ENCODE measurements at regions not wholly inside any gene's neighbourhood (a gene's known extent, or its start where the extent isn't known, plus 50 kb on each side); places are given as distances from the start of the nearest gene placed in this dataset.

- Histone ChIP-seq H3K4me3 (no peak overlapping the region), H3K4me1 (replicated peaks in 1 of 2) (peaks cover 43 to 58% of the 10 kb centered on the region in 2 donors), H3K27ac (no peak overlapping the region)
- in situ Hi-C loops (cut with MboI; ENCODE audit: low pct_unique_long_range_greater_than_20kb in 2 of 9, low sequenced_read_pairs in 9 of 9, unreplicated experiment in 9 of 9): no loop called here
- ATAC-seq (replicated peaks in 6 of 8): peak; percentile 60 to 88 (median 82)
- 78 to 100% (median 86%) methylated on average over 1 to 3 of the region's 3 CpGs; no CpG with 5 or more reads in 3 of the 10 experiments for WGBS, 10 experiments
Measured at GRCh38 chr15:69826819-69827175, 270.9 kb downstream of the TLE3 start.

GRCh38 chr15:69827751-69828150, 270.0 kb downstream of the TLE3 start:
- 80 to 100% methylated on average over 1 of the region's 1 CpG; no CpG with 5 or more reads in 8 of the 10 experiments for WGBS, 10 experiments
- no peak for ATAC-seq (replicated peaks in 6 of 8)
- in situ Hi-C loops (cut with MboI; ENCODE audit: low pct_unique_long_range_greater_than_20kb in 2 of 9, low sequenced_read_pairs in 9 of 9, unreplicated experiment in 9 of 9): no loop called here

GRCh38 chr15:69828181-69828828, 269.4 kb downstream of the TLE3 start:
- WGBS, 10 experiments: 80 to 100% (median 97%) methylated on average over 1 to 3 of the region's 9 CpGs; no CpG with 5 or more reads in 4 of the 10 experiments
- Histone ChIP-seq H3K4me1 (replicated peaks in 1 of 2) (peaks cover 41 to 55% of the 10 kb centered on the region in 2 donors), H3K27ac (peak overlapping the region in 1 of 2 donors; percentile 2), H3K4me3 (no peak overlapping the region)
- in situ Hi-C loops (cut with MboI; ENCODE audit: low pct_unique_long_range_greater_than_20kb in 2 of 9, low sequenced_read_pairs in 9 of 9, unreplicated experiment in 9 of 9): no loop called here
- ATAC-seq (replicated peaks in 6 of 8): no peak

More at GRCh38 chr15:69827751-69828150, 270.0 kb downstream of the TLE3 start:
- H3K4me3 ChIP-seq: no peak overlapping the region
- H3K4me1 ChIP-seq (replicated peaks in 1 of 2): peaks cover 43 to 59% of the 10 kb centered on the region in 2 donors
- H3K27ac ChIP-seq: no peak overlapping the region

GRCh38 chr15:69829974-69830373, 267.7 kb downstream of the TLE3 start:
- H3K4me3 ChIP-seq: no peak overlapping the region
- WGBS, 10 experiments: 33 to 100% (median 90%) methylated on average over 1 to 2 of the region's 3 CpGs; no CpG with 5 or more reads in 6 of the 10 experiments
- peaks cover 41 to 44% of the 10 kb centered on the region in 2 donors for H3K4me1 ChIP-seq (replicated peaks in 1 of 2)
- ATAC-seq (replicated peaks in 6 of 8): no peak
- no peak overlapping the region for H3K27ac ChIP-seq
- in situ Hi-C loops (cut with MboI; ENCODE audit: low pct_unique_long_range_greater_than_20kb in 2 of 9, low sequenced_read_pairs in 9 of 9, unreplicated experiment in 9 of 9): no loop called here

GRCh38 chr15:69830430-69830829, 267.3 kb downstream of the TLE3 start:
- ATAC-seq (replicated peaks in 6 of 8): no peak
- no peak overlapping the region for H3K27ac ChIP-seq
- H3K4me1 ChIP-seq (replicated peaks in 1 of 2): peaks cover 41 to 47% of the 10 kb centered on the region in 2 donors
- in situ Hi-C loops (cut with MboI; ENCODE audit: low pct_unique_long_range_greater_than_20kb in 2 of 9, low sequenced_read_pairs in 9 of 9, unreplicated experiment in 9 of 9): no loop called here
- WGBS, 10 experiments: 14 to 100% (median 89%) methylated on average over 1 to 3 of the region's 4 CpGs; no CpG with 5 or more reads in 4 of the 10 experiments
- no peak overlapping the region for H3K4me3 ChIP-seq

GRCh38 chr15:69830876-69831275, 266.8 kb downstream of the TLE3 start:
- ATAC-seq (replicated peaks in 6 of 8): peak in 1 of 8 experiments; percentile 15
- H3K4me1 ChIP-seq (replicated peaks in 1 of 2): peaks cover 38 to 47% of the 10 kb centered on the region in 2 donors
- no peak overlapping the region for H3K4me3 ChIP-seq
- 33 to 90% (median 62%) methylated on average over 2 to 3 of the region's 4 CpGs; no CpG with 5 or more reads in 5 of the 10 experiments for WGBS, 10 experiments
- H3K27ac ChIP-seq: no peak overlapping the region
- in situ Hi-C loops (cut with MboI; ENCODE audit: low pct_unique_long_range_greater_than_20kb in 2 of 9, low sequenced_read_pairs in 9 of 9, unreplicated experiment in 9 of 9): no loop called here

GRCh38 chr15:69834267-69834666, 263.4 kb downstream of the TLE3 start:
- in situ Hi-C loops (cut with MboI; ENCODE audit: low pct_unique_long_range_greater_than_20kb in 2 of 9, low sequenced_read_pairs in 9 of 9, unreplicated experiment in 9 of 9): no loop called here
- WGBS, 10 experiments: 14 to 100% (median 89%) methylated on average over 1 to 3 of the region's 5 CpGs; no CpG with 5 or more reads in 4 of the 10 experiments
- Histone ChIP-seq H3K27ac (no peak overlapping the region), H3K4me3 (no peak overlapping the region), H3K4me1 (replicated peaks in 1 of 2) (peaks cover 14 to 22% of the 10 kb centered on the region in 2 donors)
- peak in 2 of 8 experiments; percentile 22 to 72 for ATAC-seq (replicated peaks in 6 of 8)

GRCh38 chr15:69834761-69835160, 263.0 kb downstream of the TLE3 start:
- ATAC-seq (replicated peaks in 6 of 8): peak in 1 of 8 experiments; percentile 35
- Histone ChIP-seq H3K27ac (no peak overlapping the region), H3K4me1 (replicated peaks in 1 of 2) (peaks cover 14 to 22% of the 10 kb centered on the region in 2 donors), H3K4me3 (no peak overlapping the region)
- WGBS, 10 experiments: 33 to 40% methylated on average over 1 of the region's 3 CpGs; no CpG with 5 or more reads in 8 of the 10 experiments
- in situ Hi-C loops (cut with MboI; ENCODE audit: low pct_unique_long_range_greater_than_20kb in 2 of 9, low sequenced_read_pairs in 9 of 9, unreplicated experiment in 9 of 9): no loop called here

GRCh38 chr15:69836048-69836447, 261.7 kb downstream of the TLE3 start:
- 0 to 86% (median 27%) methylated on average over 1 to 2 of the region's 3 CpGs; no CpG with 5 or more reads in 6 of the 10 experiments for WGBS, 10 experiments
- no peak overlapping the region for H3K27ac ChIP-seq
- no peak overlapping the region for H3K4me3 ChIP-seq
- H3K4me1 ChIP-seq (replicated peaks in 1 of 2): peaks cover 10 to 17% of the 10 kb centered on the region in 2 donors
- in situ Hi-C loops (cut with MboI; ENCODE audit: low pct_unique_long_range_greater_than_20kb in 2 of 9, low sequenced_read_pairs in 9 of 9, unreplicated experiment in 9 of 9): no loop called here
- peak in 5 of 8 experiments; percentile 69 to 90 (median 89) for ATAC-seq (replicated peaks in 6 of 8)

- in situ Hi-C loops (cut with MboI; ENCODE audit: low pct_unique_long_range_greater_than_20kb in 2 of 9, low sequenced_read_pairs in 9 of 9, unreplicated experiment in 9 of 9): no loop called here
Measured at GRCh38 chr15:69836526-69837230, 261.0 kb downstream of the TLE3 start.

GRCh38 chr15:69838338-69838737, 259.4 kb downstream of the TLE3 start:
- no peak overlapping the region for H3K27ac ChIP-seq
- H3K4me1 ChIP-seq (replicated peaks in 1 of 2): peaks cover 9 to 20% of the 10 kb centered on the region in 2 donors
- H3K4me3 ChIP-seq: no peak overlapping the region
- in situ Hi-C loops (cut with MboI; ENCODE audit: low pct_unique_long_range_greater_than_20kb in 2 of 9, low sequenced_read_pairs in 9 of 9, unreplicated experiment in 9 of 9): no loop called here
- ATAC-seq (replicated peaks in 6 of 8): no peak
- 40 to 100% (median 80%) methylated on average over 1 of the region's 1 CpG; no CpG with 5 or more reads in 4 of the 10 experiments for WGBS, 10 experiments

More at GRCh38 chr15:69836526-69837230, 261.0 kb downstream of the TLE3 start:
- Histone ChIP-seq H3K4me3 (no peak overlapping the region), H3K27ac (no peak overlapping the region), H3K4me1 (replicated peaks in 1 of 2) (peaks cover 7 to 14% of the 10 kb centered on the region in 2 donors)
- ATAC-seq (replicated peaks in 6 of 8): no peak
- 20 to 100% (median 80%) methylated on average over 1 to 5 of the region's 10 CpGs; no CpG with 5 or more reads in 2 of the 10 experiments for WGBS, 10 experiments

GRCh38 chr15:69838994-69839393, 258.7 kb downstream of the TLE3 start:
- H3K4me3 ChIP-seq: no peak overlapping the region
- WGBS, 10 experiments: 71 to 100% (median 93%) methylated on average over 1 to 2 of the region's 2 CpGs; no CpG with 5 or more reads in 5 of the 10 experiments
- in situ Hi-C loops (cut with MboI; ENCODE audit: low pct_unique_long_range_greater_than_20kb in 2 of 9, low sequenced_read_pairs in 9 of 9, unreplicated experiment in 9 of 9): no loop called here
- ATAC-seq (replicated peaks in 6 of 8): no peak
- H3K27ac ChIP-seq: no peak overlapping the region
- peaks cover 16 to 27% of the 10 kb centered on the region in 2 donors for H3K4me1 ChIP-seq (replicated peaks in 1 of 2)

- H3K4me1 ChIP-seq (replicated peaks in 1 of 2): peaks cover 14% of the 10 kb centered on the region in 2 donors
- no peak overlapping the region for H3K27ac ChIP-seq
- WGBS, 10 experiments: 37 to 98% (median 83%) methylated on average over 1 to 15 of the region's 21 CpGs; no CpG with 5 or more reads in 1 of the 10 experiments
- in situ Hi-C loops (cut with MboI; ENCODE audit: low pct_unique_long_range_greater_than_20kb in 2 of 9, low sequenced_read_pairs in 9 of 9, unreplicated experiment in 9 of 9): no loop called here
- ATAC-seq (replicated peaks in 6 of 8): no peak
- no peak overlapping the region for H3K4me3 ChIP-seq
Measured at GRCh38 chr15:69841113-69841828, 256.4 kb downstream of the TLE3 start.
